Neutrophil (primary cell): ENCODE measurements at regions not wholly inside any gene's neighbourhood (a gene's known extent, or its start where the extent isn't known, plus 50 kb on each side); places are given as distances from the start of the nearest gene placed in this dataset.

Experiments
- H3K27ac ChIP-seq: fragments of 200-600 bp; sonication (generic); 2 replicates; pipeline ENCODE4 v1.5.1; 2016; ENCODE audit warnings: mild to moderate bottlenecking, moderate library complexity
- H3K27me3 ChIP-seq: fragments of 200-600 bp; sonication (generic); 2 replicates; pipeline ENCODE4 v1.6.0; 2016; ENCODE audit warnings: mild to moderate bottlenecking
- H3K36me3 ChIP-seq: fragments of 200-600 bp; sonication (generic); 2 replicates; pipeline ENCODE4 v1.5.1; 2017
- H3K4me1 ChIP-seq, 2 experiments: fragments of 200-600 bp in 1 of 2; sonication (generic) in 1 of 2; 1 replicate in 1 of 2; 2 replicates in 1 of 2; pipeline versions ENCODE4 v1.5.1 to v1.6.1; 2013 to 2016; ENCODE audit warnings: low read depth in 1 of 2, low read length in 1 of 2, mild to moderate bottlenecking in 1 of 2, moderate library complexity in 1 of 2; ENCODE audit not compliant: control insufficient read depth in 1 of 2, insufficient read depth in 1 of 2
- H3K4me3 ChIP-seq, 2 experiments: fragments of 200-600 bp in 1 of 2; sonication (generic) in 1 of 2; 1 replicate in 1 of 2; 2 replicates in 1 of 2; pipeline ENCODE4 v1.5.1; 2013 to 2016; ENCODE audit warnings: low read depth in 1 of 2, low read length in 1 of 2, mild to moderate bottlenecking in 1 of 2, moderate library complexity in 1 of 2
- H3K9me3 ChIP-seq: fragments of 200-600 bp; sonication (generic); 2 replicates; pipeline ENCODE4 v1.5.1; 2016
- CTCF ChIP-seq: fragments of 200-600 bp; sonication (generic); IDR thresholded peaks from 2 replicates; pipeline ENCODE4 v1.5.1; 2016; ENCODE audit warnings: antibody characterized with exemption

GRCh38 chr3:124441766-124442165 is 288.5 kb upstream of the UMPS start:
- H3K4me1 ChIP-seq, result no peaks in the 10 kb centered on the region
- no peak for TF ChIP-seq CTCF
- no peaks in the 10 kb centered on the region for H3K27me3 ChIP-seq
- H3K36me3 ChIP-seq, result no peaks in the 10 kb centered on the region
- H3K9me3 ChIP-seq, result no peaks in the 10 kb centered on the region
- H3K27ac ChIP-seq, result no peak overlapping the region
- no peak overlapping the region for H3K4me3 ChIP-seq

- no peak overlapping the region for H3K4me3 ChIP-seq
- TF ChIP-seq CTCF, result no peak
- H3K4me1 ChIP-seq, result no peaks in the 10 kb centered on the region
- H3K27me3 ChIP-seq, result no peaks in the 10 kb centered on the region
- H3K27ac ChIP-seq, result no peak overlapping the region
- H3K9me3 ChIP-seq, result no peaks in the 10 kb centered on the region
- H3K36me3 ChIP-seq, result no peaks in the 10 kb centered on the region
Measured at GRCh38 chr3:124442463-124442862, 287.8 kb upstream of the UMPS start.

DNA sequence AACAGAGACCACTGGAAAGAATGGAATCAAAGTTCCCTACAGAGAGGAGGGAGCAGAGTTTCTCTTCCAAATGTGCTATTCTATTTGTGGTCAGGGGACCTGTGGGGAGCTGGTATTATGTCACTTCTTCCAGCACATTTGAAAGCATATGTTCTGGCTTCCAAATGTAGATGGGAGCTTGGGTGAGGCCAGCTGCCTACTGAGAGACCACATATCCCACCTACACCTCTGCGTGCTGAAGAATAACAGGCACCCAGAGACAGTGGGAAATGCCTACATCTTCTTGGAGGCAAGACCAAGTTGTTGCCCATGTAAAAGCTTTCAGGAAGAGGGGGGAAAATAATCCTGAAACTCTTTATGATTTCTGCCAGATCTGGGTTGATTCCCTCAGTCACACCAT is 286.8 kb upstream of the UMPS start:
- Histone ChIP-seq H3K27ac (no peak overlapping the region), H3K36me3 (no peaks in the 10 kb centered on the region), H3K27me3 (no peaks in the 10 kb centered on the region), H3K4me3 (no peak overlapping the region), H3K4me1 (no peaks in the 10 kb centered on the region), H3K9me3 (no peaks in the 10 kb centered on the region)
- TF ChIP-seq CTCF, result no peak

- H3K27me3 ChIP-seq, result no peaks in the 10 kb centered on the region
- TF ChIP-seq CTCF, result no peak
- no peaks in the 10 kb centered on the region for H3K9me3 ChIP-seq
- H3K4me3 ChIP-seq, result no peak overlapping the region
- no peaks in the 10 kb centered on the region for H3K4me1 ChIP-seq
- H3K27ac ChIP-seq, result no peak overlapping the region
- H3K36me3 ChIP-seq, result no peaks in the 10 kb centered on the region
Measured at GRCh38 chr3:124444075-124444474, 286.2 kb upstream of the UMPS start.

DNA sequence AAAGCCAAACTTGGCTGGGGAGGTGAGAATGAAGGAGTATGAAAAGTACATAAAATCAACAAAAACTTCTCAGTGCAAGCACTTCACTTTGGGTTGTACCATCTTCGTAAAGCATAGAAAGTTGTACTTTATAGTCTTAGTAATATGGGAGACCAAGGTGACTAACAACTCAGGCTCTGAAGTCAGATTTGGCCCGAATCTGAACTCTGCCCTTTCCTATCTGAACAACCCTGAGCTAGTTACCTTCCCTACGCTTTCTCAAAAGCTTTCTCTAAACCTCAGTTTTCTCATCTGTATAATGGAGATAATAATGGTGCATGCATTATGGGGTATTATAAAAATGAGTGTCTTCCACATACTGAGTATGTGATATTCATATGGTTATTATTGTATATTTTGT is 285.4 kb upstream of the UMPS start:
- H3K4me3 ChIP-seq, result no peak overlapping the region
- no peaks in the 10 kb centered on the region for H3K9me3 ChIP-seq
- H3K36me3 ChIP-seq, result no peaks in the 10 kb centered on the region
- H3K27me3 ChIP-seq, result no peaks in the 10 kb centered on the region
- TF ChIP-seq CTCF, result no peak
- no peaks in the 10 kb centered on the region for H3K4me1 ChIP-seq
- H3K27ac ChIP-seq, result no peak overlapping the region

DNA sequence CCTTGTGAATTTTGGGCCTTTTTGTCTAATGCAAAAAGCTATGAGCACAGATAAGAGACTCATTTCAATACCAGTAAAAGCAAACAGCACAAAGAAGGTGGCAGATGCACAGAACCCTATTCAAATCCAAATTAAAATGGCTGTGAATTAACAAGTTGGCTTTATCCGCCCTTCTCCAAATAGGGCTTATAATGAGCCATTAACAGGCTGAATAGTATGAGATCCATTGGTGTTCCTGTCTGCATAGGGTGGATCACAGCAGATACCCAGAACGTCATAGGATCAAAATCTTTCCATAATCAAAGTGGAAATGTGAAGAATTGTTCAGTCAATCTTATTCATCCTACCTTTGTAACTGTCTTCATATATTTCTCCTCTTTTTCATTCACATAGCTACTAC is 282.4 kb upstream of the UMPS start:
- Histone ChIP-seq H3K4me1 (no peaks in the 10 kb centered on the region), H3K4me3 (no peak overlapping the region), H3K36me3 (no peaks in the 10 kb centered on the region), H3K9me3 (no peaks in the 10 kb centered on the region), H3K27me3 (no peaks in the 10 kb centered on the region), H3K27ac (no peak overlapping the region)
- TF ChIP-seq CTCF, result no peak
